CD4-positive, alpha-beta T cell treated with Interleukin-15 for 4 hours (primary cell): ENCODE measurements at regions not wholly inside any gene's neighbourhood (a gene's known extent, or its start where the extent isn't known, plus 50 kb on each side); places are given as distances from the start of the nearest gene placed in this dataset.

ENCODE experiments used
- DNase-seq: peaks from one replicate; pipeline ENCODE4 v3.0.0-alpha.2; 2020; ENCODE audit warnings: low spot score

GRCh38 chr21:39054066-39054465 is 129.2 kb downstream of the PSMG1 start:
- no peak for DNase-seq

DNA sequence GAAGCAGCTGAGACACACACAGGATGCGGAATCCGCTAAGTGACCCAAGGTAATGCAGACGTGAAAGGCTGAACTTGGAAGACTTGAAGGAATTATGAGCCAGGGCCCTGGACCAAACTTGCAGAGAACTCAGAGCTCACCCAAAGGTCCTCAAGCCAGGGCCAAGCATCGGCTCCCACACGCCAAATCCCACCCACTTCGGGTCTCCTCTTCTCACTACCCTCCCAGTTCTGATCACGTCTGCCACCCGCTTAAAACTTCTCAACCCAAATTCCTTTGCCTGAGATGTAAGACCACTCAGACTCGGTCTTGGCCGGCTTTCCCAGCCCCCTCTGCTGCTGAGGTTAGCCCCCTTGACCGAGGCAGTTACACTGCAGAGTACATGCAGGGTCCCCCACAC is 130.1 kb downstream of the PSMG1 start:
- no peak for DNase-seq

- no peak for DNase-seq
These were observed 130.5 kb downstream of the PSMG1 start for GRCh38 chr21:39052718-39053117.

- DNase-seq = no peak
These were observed 131.7 kb downstream of the PSMG1 start for GRCh38 chr21:39051588-39051949.

DNA sequence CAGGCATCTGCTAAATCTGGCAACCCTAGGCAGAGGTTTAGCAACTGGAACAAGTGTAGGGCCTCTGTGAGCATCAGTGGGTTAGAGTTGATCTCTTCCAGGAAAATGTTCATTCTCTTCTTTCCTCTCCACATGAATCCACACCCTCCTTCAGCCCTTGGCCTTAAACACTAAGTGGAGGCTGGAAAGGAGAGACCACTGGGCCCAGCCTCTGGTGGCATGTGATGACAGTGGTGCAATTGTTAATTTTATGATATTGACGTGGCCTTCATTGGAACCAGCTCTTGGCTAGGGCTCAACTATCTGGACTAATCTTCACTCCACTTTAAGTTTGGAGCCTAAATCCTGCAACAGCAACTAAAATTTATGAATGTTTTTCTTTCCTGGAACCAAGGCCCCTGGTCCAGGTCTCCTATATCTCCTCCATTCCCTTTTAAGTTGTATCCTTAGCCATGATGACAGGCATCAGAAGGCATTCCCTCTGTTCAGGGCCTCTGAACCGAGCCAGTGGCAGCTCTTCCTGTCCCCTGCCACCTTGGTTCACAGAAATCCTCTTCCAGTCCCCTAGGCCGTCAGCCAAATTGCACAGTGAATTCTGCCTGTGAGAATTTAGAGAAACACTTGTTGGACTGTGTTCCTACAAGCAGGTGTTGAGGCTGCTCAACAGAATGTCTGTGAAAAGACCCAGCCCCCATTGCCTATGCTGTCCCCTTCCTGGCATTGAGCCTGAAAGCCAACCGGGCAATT is 132.2 kb downstream of the PSMG1 start:
- DNase-seq = no peak

DNA sequence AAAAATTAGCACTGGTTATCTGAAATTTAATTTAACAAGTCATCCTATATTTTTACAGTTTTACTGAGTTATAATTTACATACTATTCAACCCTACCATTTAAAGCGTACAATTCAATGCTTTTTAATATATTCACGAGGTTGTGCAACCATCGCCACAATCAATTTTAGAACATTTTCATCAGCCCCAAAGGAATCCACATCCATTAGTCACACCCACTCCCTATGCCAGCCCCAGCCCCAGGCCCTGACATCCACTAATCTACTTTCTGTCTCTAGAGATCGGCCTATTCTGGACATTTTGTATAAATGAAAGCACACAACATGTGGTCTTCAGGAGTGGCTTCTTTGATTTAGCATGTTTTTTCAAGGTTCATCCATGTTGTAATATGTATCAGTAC is 134.7 kb downstream of the PSMG1 start:
- no peak for DNase-seq

GRCh38 chr21:39048064-39048463 is 135.2 kb downstream of the PSMG1 start:
- DNase-seq = no peak

DNA sequence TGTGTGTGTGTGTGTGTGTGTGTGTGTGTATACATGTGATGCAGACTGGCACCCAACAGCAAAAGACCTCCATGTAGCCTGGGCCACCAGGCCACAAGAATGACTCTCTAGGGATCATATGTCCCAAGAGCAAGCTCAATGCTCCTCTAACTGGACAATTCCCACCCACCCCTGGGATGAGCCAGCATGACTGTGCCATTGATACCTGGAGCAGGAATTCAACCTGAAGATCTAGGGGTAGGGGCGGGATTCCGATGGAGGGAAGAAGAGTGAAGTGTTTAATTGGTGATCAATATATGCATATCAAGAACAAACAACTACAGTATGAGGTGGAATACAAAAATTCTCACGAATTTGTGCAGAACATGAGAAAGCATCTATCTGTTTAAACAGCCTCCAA is 136.2 kb downstream of the PSMG1 start:
- no peak for DNase-seq

DNA sequence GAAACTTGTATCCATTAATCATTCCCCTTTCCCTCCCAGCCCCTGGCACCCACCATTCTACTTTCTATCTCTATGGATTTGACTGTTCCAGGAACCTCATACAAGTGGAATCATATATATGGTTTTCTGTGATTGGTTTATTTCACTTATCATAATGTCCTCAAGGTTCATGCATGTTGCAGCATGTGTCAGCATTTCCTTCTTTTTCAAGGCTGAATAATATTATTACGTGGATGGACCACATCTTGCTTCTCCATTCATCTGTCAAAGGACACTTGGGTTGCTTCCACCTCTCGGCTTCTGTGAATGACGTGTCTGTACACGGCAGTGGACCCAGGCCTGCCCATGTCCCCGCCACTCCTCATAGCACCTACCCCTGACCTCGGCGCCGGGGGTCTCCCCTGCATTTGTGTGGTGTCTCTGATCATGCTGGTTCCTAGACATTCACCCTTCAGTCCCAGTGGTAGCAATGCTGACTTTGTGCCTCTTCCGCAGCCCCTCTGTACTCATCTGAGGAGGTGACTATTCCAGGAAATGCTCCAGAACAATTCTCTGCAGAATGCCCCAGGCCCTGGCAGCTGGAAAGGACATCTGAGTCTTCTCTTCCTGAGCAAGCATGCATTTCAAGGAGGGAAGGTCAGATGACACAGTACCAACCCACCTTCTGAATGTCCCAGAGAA is 136.9 kb downstream of the PSMG1 start:
- DNase-seq = no peak

DNA sequence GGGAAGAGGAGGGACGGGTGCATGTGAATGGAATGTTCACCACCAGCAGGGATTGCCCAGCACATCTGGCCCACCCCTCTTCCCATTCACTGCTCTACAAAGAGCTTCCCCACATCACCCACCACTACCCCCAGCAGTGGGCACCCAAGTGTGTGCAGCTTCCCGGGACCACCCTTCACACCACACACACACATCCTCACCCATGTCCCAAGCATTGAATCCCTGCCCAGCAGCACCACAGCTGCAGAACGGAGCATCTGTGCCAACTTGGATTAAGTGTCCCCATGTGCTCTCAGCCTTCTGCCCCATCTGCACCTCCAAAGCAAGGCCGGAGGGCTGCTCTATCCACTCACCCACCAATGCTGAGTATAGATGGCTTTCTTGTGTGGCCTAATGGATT is 141.4 kb downstream of the PSMG1 start:
- no peak for DNase-seq

DNA sequence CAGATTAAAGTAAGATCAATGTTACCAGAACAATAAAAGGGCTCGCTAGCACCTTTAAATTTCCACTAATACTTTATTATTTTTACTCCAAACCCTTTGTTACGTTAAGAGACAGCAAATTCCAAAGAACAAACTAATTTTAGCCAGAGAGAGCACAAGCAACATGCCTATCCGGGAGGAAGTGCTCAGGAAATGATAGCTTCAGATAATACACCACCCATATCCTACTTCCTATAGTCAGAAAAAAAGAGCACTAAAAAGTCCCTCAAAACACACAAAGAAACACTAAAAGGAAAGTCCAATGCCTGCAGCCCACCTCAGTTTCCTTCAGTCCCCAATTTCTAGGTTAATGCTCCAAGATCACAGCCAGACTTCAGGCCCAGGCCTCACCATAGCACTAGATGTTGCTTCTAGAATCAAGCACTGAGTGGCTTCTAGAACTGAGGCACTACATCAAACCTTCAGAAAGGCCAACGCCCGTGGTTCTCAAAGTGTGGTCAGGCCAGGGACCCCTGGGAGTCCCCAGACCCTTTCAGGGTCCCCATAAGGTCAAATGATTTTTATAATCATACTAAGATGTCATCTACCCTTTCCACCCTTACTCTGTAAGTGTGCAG is 142.6 kb downstream of the PSMG1 start:
- no peak for DNase-seq

DNA sequence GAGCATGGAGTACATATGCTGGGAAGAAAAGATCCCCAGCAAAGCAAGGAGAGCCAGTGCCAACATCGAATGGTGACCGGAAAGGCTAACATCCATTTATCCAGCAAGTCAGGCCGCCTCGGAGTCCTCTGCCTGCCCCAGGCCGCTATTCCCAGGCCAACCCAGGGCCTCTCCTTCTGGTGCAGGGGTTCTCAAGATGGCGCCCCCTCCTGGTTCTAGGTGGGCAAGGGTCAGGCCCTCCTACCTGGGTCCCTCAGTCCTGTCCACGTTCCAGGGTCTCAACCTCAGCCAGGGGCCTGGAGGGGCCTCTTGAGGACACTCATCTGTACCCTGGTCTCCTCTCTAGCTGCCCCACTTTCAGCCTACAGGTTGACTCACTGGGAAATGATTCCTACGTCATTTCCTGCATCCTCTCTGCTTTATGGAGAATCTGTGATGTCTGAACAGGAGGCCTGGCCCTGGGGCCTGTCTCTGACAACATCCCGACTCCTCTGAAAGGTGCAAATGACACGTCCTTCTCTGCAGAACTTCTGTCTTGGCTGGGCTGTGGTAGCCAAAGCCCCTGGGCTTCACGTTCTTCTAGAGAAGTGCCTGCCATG is 145.3 kb downstream of the PSMG1 start:
- no peak for DNase-seq

DNA sequence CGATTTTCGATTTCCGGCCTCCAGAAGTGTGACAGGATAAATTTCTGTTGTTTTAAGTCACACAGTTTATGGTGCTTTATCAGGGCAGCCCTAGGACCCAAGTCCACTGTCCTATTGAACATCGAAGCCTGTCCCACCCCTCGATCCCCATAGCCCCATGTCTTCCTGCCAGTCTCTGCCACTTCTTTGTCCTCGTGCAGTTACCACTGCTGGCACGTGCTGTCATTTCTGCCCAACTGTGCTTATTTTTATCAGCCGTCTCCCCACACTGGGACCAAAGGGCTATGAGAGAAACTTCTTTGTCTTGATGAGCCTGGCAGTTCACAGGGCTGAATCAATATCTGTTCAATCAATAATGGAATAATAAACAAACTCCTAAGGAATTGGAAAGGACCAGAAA is 146.7 kb downstream of the PSMG1 start:
- DNase-seq = no peak

- no peak for DNase-seq
These were observed 148.4 kb downstream of the PSMG1 start for GRCh38 chr21:39034590-39035536.

- DNase-seq = no peak
These were observed 149.2 kb downstream of the PSMG1 start for GRCh38 chr21:39033878-39034589.

GRCh38 chr21:39029900-39030884 is 153.1 kb downstream of the PSMG1 start:
- DNase-seq = no peak

DNA sequence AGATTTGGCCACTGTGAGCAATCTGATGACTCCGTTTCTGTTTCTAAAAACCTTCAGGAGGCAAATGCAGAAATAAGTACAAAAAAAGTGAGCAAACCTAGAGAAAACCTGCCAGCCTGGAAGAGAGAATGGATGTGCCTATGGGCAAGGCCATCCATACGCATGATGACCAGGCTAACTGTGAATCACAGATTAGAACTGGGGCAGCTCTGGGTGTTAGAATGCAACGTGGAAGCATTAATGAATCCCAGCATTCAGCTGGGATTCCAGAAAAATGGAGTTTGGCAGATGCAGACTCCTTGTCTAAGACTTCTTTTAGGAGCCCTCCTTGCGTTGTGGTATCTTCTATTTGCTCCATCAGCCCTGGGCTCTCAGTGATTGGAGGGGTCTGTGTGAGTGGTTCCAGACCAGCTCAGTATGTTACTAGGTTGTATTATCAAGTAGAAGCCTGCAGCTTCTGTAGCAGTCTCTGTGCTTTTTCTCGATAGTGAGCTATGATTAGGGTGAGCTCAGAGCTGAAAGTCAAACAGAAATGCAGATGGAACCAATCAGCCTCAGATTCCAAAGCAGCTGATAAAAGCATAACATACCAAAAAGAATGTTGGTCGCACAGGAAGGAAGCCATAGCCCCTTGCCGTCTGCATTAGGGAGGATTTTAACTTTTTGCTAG is 154.0 kb downstream of the PSMG1 start:
- no peak for DNase-seq

- DNase-seq = no peak
These were observed 158.1 kb downstream of the PSMG1 start for GRCh38 chr21:39025198-39025597.

- DNase-seq = no peak
These were observed 158.7 kb downstream of the PSMG1 start for GRCh38 chr21:39024538-39024937.
